H1 (cell line): ENCODE measurements at regions not wholly inside any gene's neighbourhood (a gene's known extent, or its start where the extent isn't known, plus 50 kb on each side); places are given as distances from the start of the nearest gene placed in this dataset.

Experiments used
- CTCF ChIA-PET: fragments of 300-600 bp; sonication (Branson Sonifier 250); formaldehyde crosslinking; loops from one replicate; lab custom pipeline; 2021; ENCODE audit not compliant: partially characterized antibody; lab: Charles Lee
- POLR2A ChIA-PET: fragments of 300-600 bp; sonication (Branson Sonifier 250); formaldehyde crosslinking; loops from one replicate; lab custom pipeline; 2021; ENCODE audit warnings: inconsistent platforms; ENCODE audit not compliant: partially characterized antibody; lab: Charles Lee
- DNase-seq, 2 experiments: peaks; one replicate each; pipeline versions ENCODE4 v3.0.0 to v3.0.0-alpha.2; 2010 to 2022; ENCODE audit warnings: low spot score in 2 of 2, low read depth in 1 of 2, mixed read lengths in 1 of 2
- FAIRE-seq: peaks from 2 replicates; lab custom pipeline; 2011; peaks lifted over from hg19 to GRCh38; lab: Jason Lieb, UNC
- H2AFZ ChIP-seq: 2 replicates; pipeline ENCODE4 v1.8.1; 2012; ENCODE audit warnings: low read length, inconsistent platforms
- H2AK5ac ChIP-seq: 2 replicates; pipeline ENCODE4 v1.6.1; 2013; ENCODE audit warnings: low read depth, low read length
- H2BK120ac ChIP-seq: replicated peaks from 2 replicates; pipeline ENCODE3; 2013; ENCODE audit warnings: low read depth, low read length, inconsistent platforms
- H2BK12ac ChIP-seq: 2 replicates; pipeline ENCODE4 v1.6.1; 2013; ENCODE audit warnings: low read depth, low read length
- H2BK15ac ChIP-seq: 2 replicates; pipeline ENCODE4 v1.6.1; 2013; ENCODE audit warnings: low read length
- H2BK20ac ChIP-seq: 2 replicates; pipeline ENCODE4 v1.6.1; 2013; ENCODE audit warnings: low read length
- H2BK5ac ChIP-seq: 2 replicates; pipeline ENCODE4 v1.6.1; 2013; ENCODE audit warnings: low read depth, low read length
- H3K14ac ChIP-seq: 2 replicates; pipeline ENCODE4 v1.6.1; 2013; ENCODE audit warnings: inconsistent platforms; ENCODE audit not compliant: insufficient read length
- H3K18ac ChIP-seq: 2 replicates; pipeline ENCODE4 v1.6.1; 2013; ENCODE audit warnings: low read length; ENCODE audit errors: extremely low read depth
- H3K23ac ChIP-seq: 2 replicates; pipeline ENCODE4 v1.6.1; 2013; ENCODE audit warnings: inconsistent platforms; ENCODE audit not compliant: insufficient read length
- H3K23me2 ChIP-seq: 2 replicates; pipeline ENCODE4 v1.6.1; 2013; ENCODE audit warnings: low read depth, low read length
- H3K27ac ChIP-seq: 2 replicates; pipeline ENCODE4 v1.6.1; 2011; ENCODE audit warnings: low read depth, low read length, inconsistent platforms
- H3K27me3 ChIP-seq, 4 experiments: replicated peaks in 1 of 4; 1 replicate in 1 of 4; 2 replicates in 3 of 4; pipeline versions ENCODE4 v1.6.1 to v1.8.1; 2011 to 2013; ENCODE audit warnings: low read length in 3 of 4, mild to moderate bottlenecking in 3 of 4, inconsistent platforms in 2 of 4, mixed read lengths in 2 of 4, moderate library complexity in 1 of 4; ENCODE audit not compliant: control insufficient read depth in 3 of 4, insufficient read depth in 3 of 4; ENCODE audit errors: extremely low read depth in 1 of 4
- H3K36me3 ChIP-seq, 4 experiments: 2 replicates each; pipeline versions ENCODE4 v1.6.1 to v1.8.1; 2011 to 2013; ENCODE audit warnings: mild to moderate bottlenecking in 4 of 4, low read length in 3 of 4, moderate library complexity in 2 of 4, control low read depth in 1 of 4, inconsistent platforms in 1 of 4; ENCODE audit not compliant: insufficient read depth in 4 of 4, control insufficient read depth in 2 of 4
- H3K4ac ChIP-seq: replicated peaks from 2 replicates; pipeline ENCODE3; 2013; ENCODE audit warnings: low read length, low read depth, mixed read lengths, inconsistent platforms; ENCODE audit not compliant: insufficient read length
- H3K4me1 ChIP-seq, 4 experiments: replicated peaks in 1 of 4; 1 replicate in 1 of 4; 2 replicates in 3 of 4; pipeline versions ENCODE4 v1.6.1 to v1.8.1; 2011 to 2013; ENCODE audit warnings: low read length in 3 of 4, inconsistent platforms in 2 of 4, mixed read lengths in 1 of 4; ENCODE audit not compliant: insufficient read depth in 4 of 4, control insufficient read depth in 3 of 4
- H3K4me2 ChIP-seq, 2 experiments: 2 replicates each; pipeline versions ENCODE4 v1.6.1 to v1.8.1; 2011 to 2013; ENCODE audit warnings: low read depth in 2 of 2, low read length in 2 of 2, control low read depth in 1 of 2, inconsistent platforms in 1 of 2, mild to moderate bottlenecking in 1 of 2; ENCODE audit not compliant: insufficient read depth in 1 of 2
- H3K4me3 ChIP-seq, 4 experiments: fragments of 200-600, 300-600 bp in 1 of 4; sonication (generic), shearing (Covaris generic), sonication (Bioruptor Twin) in 1 of 4; 2 replicates each; pipeline versions ENCODE4 v1.5.1 to v1.8.1; 2011 to 2016; ENCODE audit warnings: low read length in 4 of 4, low read depth in 3 of 4, control low read depth in 2 of 4, inconsistent platforms in 2 of 4, mild to moderate bottlenecking in 2 of 4, mixed read lengths in 1 of 4, moderate library complexity in 1 of 4; ENCODE audit not compliant: insufficient read depth in 2 of 4; ENCODE audit errors: extremely low read depth in 1 of 4
- H3K56ac ChIP-seq: replicated peaks from 2 replicates; pipeline ENCODE3; 2013; ENCODE audit warnings: low read depth, mild to moderate bottlenecking, mixed read lengths, low read length, inconsistent platforms; ENCODE audit not compliant: insufficient read length
- H3K79me1 ChIP-seq: 2 replicates; pipeline ENCODE4 v1.6.1; 2013; ENCODE audit warnings: low read depth, low read length, control low read depth
- H3K79me2 ChIP-seq, 2 experiments: 2 replicates each; pipeline versions ENCODE4 v1.6.1 to v1.8.1; 2012 to 2013; ENCODE audit warnings: low read length in 2 of 2, mild to moderate bottlenecking in 2 of 2, inconsistent platforms in 1 of 2; ENCODE audit not compliant: insufficient read depth in 2 of 2, control insufficient read depth in 1 of 2
- H3K9ac ChIP-seq, 4 experiments: replicated peaks in 1 of 4; 1 replicate in 1 of 4; 2 replicates in 3 of 4; pipeline versions ENCODE4 v1.6.1 to v1.8.1; 2011 to 2013; ENCODE audit warnings: low read depth in 3 of 4, low read length in 3 of 4, control low read depth in 2 of 4, mild to moderate bottlenecking in 2 of 4, moderate library complexity in 2 of 4, inconsistent platforms in 1 of 4; ENCODE audit errors: extremely low read depth in 1 of 4
- H3K9me3 ChIP-seq, 2 experiments: 2 replicates each; pipeline versions ENCODE4 v1.6.1 to v1.8.1; 2012 to 2013; ENCODE audit warnings: mild to moderate bottlenecking in 2 of 2, moderate library complexity in 2 of 2, control low read depth in 1 of 2, inconsistent platforms in 1 of 2, low read depth in 1 of 2, low read length in 1 of 2, mixed read lengths in 1 of 2; ENCODE audit not compliant: insufficient read depth in 2 of 2
- H4K20me1 ChIP-seq, 2 experiments: replicated peaks in 1 of 2; 2 replicates each; pipeline versions ENCODE3 to v1.8.1; 2011 to 2013; ENCODE audit warnings: inconsistent platforms in 2 of 2, low read length in 2 of 2, mild to moderate bottlenecking in 1 of 2; ENCODE audit not compliant: insufficient read depth in 2 of 2, control insufficient read depth in 1 of 2
- H4K5ac ChIP-seq: 2 replicates; pipeline ENCODE4 v1.6.1; 2013; ENCODE audit warnings: low read length, low read depth, mixed read lengths, inconsistent platforms; ENCODE audit not compliant: insufficient read length
- H4K8ac ChIP-seq: 2 replicates; pipeline ENCODE4 v1.8.0; 2013; ENCODE audit warnings: mild to moderate bottlenecking, moderate library complexity, low read length, inconsistent platforms; ENCODE audit not compliant: insufficient read depth; ENCODE audit errors: extremely low read depth
- H4K91ac ChIP-seq: replicated peaks from 2 replicates; pipeline ENCODE3; 2013; ENCODE audit warnings: low read length, mixed read lengths, inconsistent platforms; ENCODE audit not compliant: insufficient read length
- BACH1 ChIP-seq: IDR thresholded peaks from 2 replicates; pipeline ENCODE4 v1.6.1; 2012; ENCODE audit warnings: low read length, improper control_type of control experiment
- BCL11A ChIP-seq, 2 experiments: IDR thresholded peaks; one replicate each; pipeline ENCODE4 v1.6.1; 2011; ENCODE audit warnings: low read depth in 2 of 2, low read length in 2 of 2, mild to moderate bottlenecking in 2 of 2
- SIX5 ChIP-seq: IDR thresholded peaks from 2 replicates; pipeline ENCODE4 v1.6.1; 2011; ENCODE audit warnings: mild to moderate bottlenecking, low read depth, low read length
- SUZ12 ChIP-seq: fragments of 200-600 bp; sonication (generic); IDR thresholded peaks from 2 replicates; pipeline ENCODE4 v1.6.1; 2012; ENCODE audit warnings: mild to moderate bottlenecking, inconsistent platforms, low read length, moderate library complexity, mixed read lengths
- TEAD4 ChIP-seq: IDR thresholded peaks from 2 replicates; pipeline ENCODE4 v1.6.1; 2012; ENCODE audit warnings: low read depth, low read length, inconsistent platforms, mixed read lengths
- WGBS, 2 experiments: shearing (Covaris generic) in 1 of 2; methylation state at CpG; one replicate each; pipeline versions ENCODE4 v1.1.6 to v1.1.7; 2013 to 2015; ENCODE audit warnings: low lambda C conversion rate in 2 of 2, mixed read lengths in 2 of 2, inconsistent platforms in 1 of 2, low coverage in 1 of 2, missing lambda C conversion rate in 1 of 2; ENCODE audit not compliant: insufficient replicate concordance in 2 of 2, insufficient coverage in 1 of 2, insufficient read length in 1 of 2; ENCODE audit errors: extremely low coverage in 1 of 2, missing lambda C conversion rate in 1 of 2; 5-methylcytosine and 5-hydroxymethylcytosine counted together

GRCh38 chr12:65643595-65644386 lies 180.5 kb upstream of the HMGA2 start:
- H4K8ac ChIP-seq, result no peak overlapping the region
- no peaks in the 10 kb centered on the region; the same call in 1 of the 2 replicates for H3K23me2 ChIP-seq
- DNase-seq, result no peak
- H3K79me2 ChIP-seq, result no peaks in the 10 kb centered on the region
- no peak overlapping the region for H2BK12ac ChIP-seq
- ChIA-PET CTCF (interaction anchor here (0.6 to 0.9 kb wide), 3 partner anchors 83 to 695 kb away, joined by 3 read pairs; no protein-coding TSS in a partner anchor), POLR2A (no interaction called here)
- no peak overlapping the region for H3K9ac ChIP-seq
- no peaks in the 10 kb centered on the region for H4K20me1 ChIP-seq
- no peak overlapping the region for H2BK20ac ChIP-seq
- no peaks in the 10 kb centered on the region for H3K9me3 ChIP-seq
- no peak overlapping the region for H3K4ac ChIP-seq
- no peak overlapping the region for H3K4me2 ChIP-seq
- no peak overlapping the region for H3K23ac ChIP-seq
- no peak overlapping the region for H2AFZ ChIP-seq
- no peak overlapping the region for H2BK5ac ChIP-seq
- H3K56ac ChIP-seq, result no peak overlapping the region
- H2BK120ac ChIP-seq, result no peak overlapping the region
- H3K14ac ChIP-seq, result no peak overlapping the region
- no peaks in the 10 kb centered on the region for H3K79me1 ChIP-seq
- FAIRE-seq, result no peak
- no peak for TF ChIP-seq SUZ12
- TF ChIP-seq BACH1, result no peak
- no peak for TF ChIP-seq TEAD4
- TF ChIP-seq BCL11A (IDR thresholded peaks at IDR 0.05; ENCODE audit: low read depth in 2 of 2, low read length in 2 of 2), result no peak
- TF ChIP-seq SIX5, result no peak
- no peak overlapping the region for H2BK15ac ChIP-seq
- H3K27me3 ChIP-seq, result no peaks in the 10 kb centered on the region
- no peak overlapping the region for H4K91ac ChIP-seq
- H3K4me3 ChIP-seq, result no peak overlapping the region
- no peak overlapping the region for H4K5ac ChIP-seq
- 91% methylated on average over 3 of the region's 3 CpGs; no CpG with 5 or more reads in 1 of the 2 experiments for WGBS, 2 experiments
- no peaks in the 10 kb centered on the region for H3K4me1 ChIP-seq
- H2AK5ac ChIP-seq, result no peak overlapping the region
- no peaks in the 10 kb centered on the region for H3K36me3 ChIP-seq
- H3K27ac ChIP-seq, result no peak overlapping the region
- no peak overlapping the region for H3K18ac ChIP-seq
